SK-N-SH treated with all-trans-retinoic acid at 6 μM for 48 hours (cell line): ENCODE measurements at regions not wholly inside any gene's neighbourhood (a gene's known extent, or its start where the extent isn't known, plus 50 kb on each side); places are given as distances from the start of the nearest gene placed in this dataset.

Experiments
- GLIS3 ChIP-seq: fragments of 250-450 bp; sonication (Bioruptor Pico); IDR thresholded peaks from 2 replicates; pipeline ENCODE4 v1.5.0; 2020; ENCODE audit warnings: mild to moderate bottlenecking, moderate library complexity
- ISL1 ChIP-seq: fragments of 250-450 bp; sonication (Bioruptor Pico); IDR thresholded peaks from 2 replicates; pipeline ENCODE4 v2.1.2; 2022; ENCODE audit warnings: mild to moderate bottlenecking, moderate library complexity
- OSR1 ChIP-seq: fragments of 250-450 bp; sonication (Bioruptor Pico); IDR thresholded peaks from 2 replicates; pipeline ENCODE4 v1.8.0; 2022; ENCODE audit warnings: moderate library complexity, mild to moderate bottlenecking, inconsistent platforms
- PATZ1 ChIP-seq: fragments of 250-450 bp; sonication (Bioruptor Pico); IDR thresholded peaks from 2 replicates; pipeline ENCODE4 v1.8.0; 2020; ENCODE audit warnings: mild to moderate bottlenecking, moderate library complexity, borderline replicate concordance
- TOX ChIP-seq: fragments of 250-450 bp; sonication (Bioruptor Pico); IDR thresholded peaks from 2 replicates; pipeline ENCODE4 v1.8.0; 2021; ENCODE audit warnings: mild to moderate bottlenecking, moderate library complexity, borderline replicate concordance
- ZFP3 ChIP-seq: fragments of 250-450 bp; sonication (Bioruptor Pico); IDR thresholded peaks from 2 replicates; pipeline ENCODE4 v1.5.0; 2020; ENCODE audit warnings: mild to moderate bottlenecking, moderate library complexity
- ZFP30 ChIP-seq: fragments of 450-650 bp; formaldehyde crosslinking; IDR thresholded peaks from 2 replicates; pipeline ENCODE4 v1.5.0; 2022; ENCODE audit warnings: mild to moderate bottlenecking, moderate library complexity
- ZNF70 ChIP-seq: fragments of 450-650 bp; formaldehyde crosslinking; IDR thresholded peaks from 2 replicates; pipeline ENCODE4 v1.5.0; 2020; ENCODE audit warnings: mild to moderate bottlenecking, moderate library complexity

GRCh38 chr15:69689133-69689532 lies 236.5 kb downstream of the RPLP1 start:
- TF ChIP-seq ISL1 (CRISPR knock-in tag) (no peak), GLIS3 (no peak), TOX (CRISPR knock-in tag) (no peak), ZFP3 (no peak), ZNF70 (CRISPR knock-in tag) (no peak), OSR1 (CRISPR knock-in tag) (no peak), PATZ1 (CRISPR knock-in tag) (no peak), ZFP30 (CRISPR knock-in tag) (no peak)
